HL-60 (cell line): ENCODE measurements at regions not wholly inside any gene's neighbourhood (a gene's known extent, or its start where the extent isn't known, plus 50 kb on each side); places are given as distances from the start of the nearest gene placed in this dataset.

Experiments used
- DNase-seq, 2 experiments: peaks; one replicate each; pipeline ENCODE4 v3.0.0-alpha.2; 2010 to 2020; ENCODE audit warnings: low read depth in 1 of 2, low spot score in 1 of 2
- H3K27ac ChIP-seq: fragments of 250-450 bp; sonication (Bioruptor Pico); replicated peaks from 2 replicates; pipeline ENCODE4 v1.5.1; 2020; ENCODE audit warnings: mild to moderate bottlenecking, moderate library complexity
- H3K27me3 ChIP-seq: fragments of 250-450 bp; sonication (Bioruptor Pico); 2 replicates; pipeline ENCODE4 v1.5.1; 2021; ENCODE audit warnings: mild to moderate bottlenecking, moderate library complexity; ENCODE audit not compliant: insufficient read depth, poor library complexity, severe bottlenecking
- H3K4me3 ChIP-seq: replicated peaks from 2 replicates; pipeline ENCODE4 v1.5.1; 2011; ENCODE audit warnings: mild to moderate bottlenecking, control low read depth, low read length; ENCODE audit not compliant: insufficient read depth
- GABPA ChIP-seq: IDR thresholded peaks from 2 replicates; pipeline ENCODE4 v1.6.1; 2012; ENCODE audit warnings: low read depth
- POLR2AphosphoS5 ChIP-seq: IDR thresholded peaks from 2 replicates; pipeline ENCODE4 v1.6.1; 2012; ENCODE audit warnings: low read depth
- SPI1 ChIP-seq: IDR thresholded peaks from 2 replicates; pipeline ENCODE4 v1.6.1; 2012; ENCODE audit warnings: low read depth, mild to moderate bottlenecking, borderline replicate concordance
- TF ChIP-seq, protein P1 (sequence below): IDR thresholded peaks from 2 replicates; pipeline ENCODE4 v1.6.1; 2012; ENCODE audit warnings: low read depth; ENCODE audit not compliant: insufficient replicate concordance
- TF ChIP-seq, protein P2 (sequence below): IDR thresholded peaks from one replicate; pipeline ENCODE4 v1.5.1; 2011; ENCODE audit warnings: low read length, control low read depth, inconsistent platforms; ENCODE audit not compliant: insufficient read depth

DNA sequence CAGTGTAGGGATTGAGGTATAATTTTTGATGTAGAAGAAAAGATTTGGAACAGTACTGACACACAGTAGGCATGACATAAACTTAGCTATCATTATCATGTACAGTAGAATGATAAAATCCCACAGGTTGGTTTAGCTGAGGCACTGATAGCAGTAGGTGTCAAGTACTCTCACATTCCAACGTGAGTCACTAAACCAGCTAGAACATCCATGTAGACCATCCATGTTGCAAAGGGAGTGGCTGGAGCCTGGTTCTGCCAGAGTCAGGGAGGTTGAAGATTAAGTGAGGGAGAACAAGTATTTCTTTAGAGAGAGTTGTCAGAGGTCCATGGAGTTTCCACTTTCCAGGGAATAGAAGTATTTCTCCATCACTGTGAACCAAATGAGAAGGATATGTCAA lies 157.2 kb upstream of the TMEM108 start:
- no peak overlapping the region for H3K27ac ChIP-seq
- TF ChIP-seq, protein P1, sequence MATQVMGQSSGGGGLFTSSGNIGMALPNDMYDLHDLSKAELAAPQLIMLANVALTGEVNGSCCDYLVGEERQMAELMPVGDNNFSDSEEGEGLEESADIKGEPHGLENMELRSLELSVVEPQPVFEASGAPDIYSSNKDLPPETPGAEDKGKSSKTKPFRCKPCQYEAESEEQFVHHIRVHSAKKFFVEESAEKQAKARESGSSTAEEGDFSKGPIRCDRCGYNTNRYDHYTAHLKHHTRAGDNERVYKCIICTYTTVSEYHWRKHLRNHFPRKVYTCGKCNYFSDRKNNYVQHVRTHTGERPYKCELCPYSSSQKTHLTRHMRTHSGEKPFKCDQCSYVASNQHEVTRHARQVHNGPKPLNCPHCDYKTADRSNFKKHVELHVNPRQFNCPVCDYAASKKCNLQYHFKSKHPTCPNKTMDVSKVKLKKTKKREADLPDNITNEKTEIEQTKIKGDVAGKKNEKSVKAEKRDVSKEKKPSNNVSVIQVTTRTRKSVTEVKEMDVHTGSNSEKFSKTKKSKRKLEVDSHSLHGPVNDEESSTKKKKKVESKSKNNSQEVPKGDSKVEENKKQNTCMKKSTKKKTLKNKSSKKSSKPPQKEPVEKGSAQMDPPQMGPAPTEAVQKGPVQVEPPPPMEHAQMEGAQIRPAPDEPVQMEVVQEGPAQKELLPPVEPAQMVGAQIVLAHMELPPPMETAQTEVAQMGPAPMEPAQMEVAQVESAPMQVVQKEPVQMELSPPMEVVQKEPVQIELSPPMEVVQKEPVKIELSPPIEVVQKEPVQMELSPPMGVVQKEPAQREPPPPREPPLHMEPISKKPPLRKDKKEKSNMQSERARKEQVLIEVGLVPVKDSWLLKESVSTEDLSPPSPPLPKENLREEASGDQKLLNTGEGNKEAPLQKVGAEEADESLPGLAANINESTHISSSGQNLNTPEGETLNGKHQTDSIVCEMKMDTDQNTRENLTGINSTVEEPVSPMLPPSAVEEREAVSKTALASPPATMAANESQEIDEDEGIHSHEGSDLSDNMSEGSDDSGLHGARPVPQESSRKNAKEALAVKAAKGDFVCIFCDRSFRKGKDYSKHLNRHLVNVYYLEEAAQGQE = no peak
- TF ChIP-seq SPI1 (no peak), GABPA (no peak), POLR2AphosphoS5 (no peak)
- TF ChIP-seq, protein P2, sequence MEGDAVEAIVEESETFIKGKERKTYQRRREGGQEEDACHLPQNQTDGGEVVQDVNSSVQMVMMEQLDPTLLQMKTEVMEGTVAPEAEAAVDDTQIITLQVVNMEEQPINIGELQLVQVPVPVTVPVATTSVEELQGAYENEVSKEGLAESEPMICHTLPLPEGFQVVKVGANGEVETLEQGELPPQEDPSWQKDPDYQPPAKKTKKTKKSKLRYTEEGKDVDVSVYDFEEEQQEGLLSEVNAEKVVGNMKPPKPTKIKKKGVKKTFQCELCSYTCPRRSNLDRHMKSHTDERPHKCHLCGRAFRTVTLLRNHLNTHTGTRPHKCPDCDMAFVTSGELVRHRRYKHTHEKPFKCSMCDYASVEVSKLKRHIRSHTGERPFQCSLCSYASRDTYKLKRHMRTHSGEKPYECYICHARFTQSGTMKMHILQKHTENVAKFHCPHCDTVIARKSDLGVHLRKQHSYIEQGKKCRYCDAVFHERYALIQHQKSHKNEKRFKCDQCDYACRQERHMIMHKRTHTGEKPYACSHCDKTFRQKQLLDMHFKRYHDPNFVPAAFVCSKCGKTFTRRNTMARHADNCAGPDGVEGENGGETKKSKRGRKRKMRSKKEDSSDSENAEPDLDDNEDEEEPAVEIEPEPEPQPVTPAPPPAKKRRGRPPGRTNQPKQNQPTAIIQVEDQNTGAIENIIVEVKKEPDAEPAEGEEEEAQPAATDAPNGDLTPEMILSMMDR = no peak
- no peaks in the 10 kb centered on the region for H3K27me3 ChIP-seq
- no peak overlapping the region for H3K4me3 ChIP-seq
- no peak for DNase-seq

GRCh38 chr3:132879656-132880055 lies 157.4 kb upstream of the NPHP3 start:
- TF ChIP-seq, protein P2 = no peak
- TF ChIP-seq, protein P1 = no peak
- TF ChIP-seq SPI1 (no peak), POLR2AphosphoS5 (no peak), GABPA (no peak)
- Histone ChIP-seq H3K4me3 (no peak overlapping the region), H3K27me3 (no peaks in the 10 kb centered on the region), H3K27ac (no peak overlapping the region)
- DNase-seq = no peak

DNA sequence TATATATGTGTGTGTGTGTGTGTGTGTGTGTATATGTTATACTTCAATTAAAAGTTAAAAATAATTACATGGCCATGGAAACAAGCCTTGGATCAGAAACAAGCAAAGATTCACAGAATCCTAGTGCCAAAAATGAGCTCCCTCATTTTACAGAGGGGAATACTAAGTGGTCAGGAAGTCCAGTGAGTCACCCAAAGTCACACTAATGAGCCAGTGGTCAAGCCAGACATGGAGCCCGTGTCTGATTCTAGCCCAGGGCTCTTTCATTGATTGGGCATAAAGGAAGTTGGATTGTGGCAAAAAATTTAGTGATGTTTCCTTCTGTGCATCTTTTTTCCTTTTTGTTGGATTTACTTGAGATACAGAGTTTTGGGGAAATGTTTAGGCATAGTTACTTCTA lies 152.5 kb upstream of the NPHP3 start:
- Histone ChIP-seq H3K27me3 (no peaks in the 10 kb centered on the region), H3K27ac (no peak overlapping the region), H3K4me3 (no peak overlapping the region)
- no peak for DNase-seq
- TF ChIP-seq GABPA (no peak), POLR2AphosphoS5 (no peak), SPI1 (no peak)
- TF ChIP-seq, protein P1 = no peak
- TF ChIP-seq, protein P2 = no peak
